ENCODE measurements at regions not wholly inside any gene's neighbourhood (a gene's known extent, or its start where the extent isn't known, plus 50 kb on each side); places are given as distances from the start of the nearest gene placed in this dataset.

- no peak for DNase-seq (ENCODE audit: low read depth in 2 of 2)
These were observed 511.8 kb downstream of the METTL15 start for GRCh38 chr11:28619846-28620540.

- DNase-seq (ENCODE audit: low read depth in 2 of 2): no peak
These were observed 510.2 kb downstream of the METTL15 start for GRCh38 chr11:28618416-28618815.

GRCh38 chr11:28616160-28616965 is 508.2 kb downstream of the METTL15 start:
- no peak for DNase-seq (ENCODE audit: low read depth in 2 of 2)

GRCh38 chr11:28615542-28615941 is 507.4 kb downstream of the METTL15 start:
- DNase-seq (ENCODE audit: low read depth in 2 of 2): no peak

- no peak for DNase-seq (ENCODE audit: low read depth in 2 of 2)
These were observed 498.7 kb downstream of the METTL15 start for GRCh38 chr11:28606930-28607329.

GRCh38 chr11:28599656-28600055 is 491.5 kb downstream of the METTL15 start:
- DNase-seq (ENCODE audit: low read depth in 2 of 2): no peak

GRCh38 chr11:28598531-28598930 is 490.3 kb downstream of the METTL15 start:
- DNase-seq (ENCODE audit: low read depth in 2 of 2): no peak

GRCh38 chr11:28596816-28597215 is 488.6 kb downstream of the METTL15 start:
- DNase-seq (ENCODE audit: low read depth in 2 of 2): no peak

GRCh38 chr11:28592141-28592540 is 484.0 kb downstream of the METTL15 start:
- no peak for DNase-seq (ENCODE audit: low read depth in 2 of 2)

- no peak for DNase-seq (ENCODE audit: low read depth in 2 of 2)
These were observed 476.8 kb downstream of the METTL15 start for GRCh38 chr11:28584992-28585391.

- DNase-seq (ENCODE audit: low read depth in 2 of 2): no peak
These were observed 474.3 kb downstream of the METTL15 start for GRCh38 chr11:28582506-28582905.

- DNase-seq (ENCODE audit: low read depth in 2 of 2): no peak
These were observed 473.4 kb downstream of the METTL15 start for GRCh38 chr11:28581286-28582242.

GRCh38 chr11:28571371-28571770 is 463.2 kb downstream of the METTL15 start:
- DNase-seq (ENCODE audit: low read depth in 2 of 2): no peak

- DNase-seq (ENCODE audit: low read depth in 2 of 2): no peak
These were observed 460.9 kb downstream of the METTL15 start for GRCh38 chr11:28569106-28569505.

GRCh38 chr11:28566339-28567089 is 458.3 kb downstream of the METTL15 start:
- no peak for DNase-seq (ENCODE audit: low read depth in 2 of 2)

GRCh38 chr11:28559492-28559891 is 451.3 kb downstream of the METTL15 start:
- DNase-seq (ENCODE audit: low read depth in 2 of 2): no peak

GRCh38 chr11:28547321-28547741 is 439.1 kb downstream of the METTL15 start:
- no peak for DNase-seq (ENCODE audit: low read depth in 2 of 2)

- no peak for DNase-seq (ENCODE audit: low read depth in 2 of 2)
These were observed 437.3 kb downstream of the METTL15 start for GRCh38 chr11:28545536-28545935.

- DNase-seq (ENCODE audit: low read depth in 2 of 2): no peak
These were observed 434.4 kb downstream of the METTL15 start for GRCh38 chr11:28542561-28542960.

GRCh38 chr11:28539239-28540030 is 431.2 kb downstream of the METTL15 start:
- no peak for DNase-seq (ENCODE audit: low read depth in 2 of 2)

Measured in activated CD4-positive, alpha-beta T cell treated with anti-CD3 and anti-CD28 coated beads for 24 hours (primary cell).